Body of pancreas (tissue), 4 donors: ENCODE measurements at regions not wholly inside any gene's neighbourhood (a gene's known extent, or its start where the extent isn't known, plus 50 kb on each side); places are given as distances from the start of the nearest gene placed in this dataset.

ENCODE experiments used
- ATAC-seq: fragments of 150-250 bp; one replicate; pipeline ENCODE4 v1.9.1; 2016
- DNase-seq, 4 donors: peaks; one replicate each; pipeline ENCODE4 v3.0.0-alpha.2; 2019
- H3K27ac ChIP-seq, 4 donors: fragments of 200-600 bp; sonication (generic); 1 replicate in 3 of 4; 2 replicates in 1 of 4; pipeline versions ENCODE4 v1.5.1 to v1.6.1; 2016 to 2019; ENCODE audit warnings: mild to moderate bottlenecking in 1 of 4, mixed read lengths in 1 of 4, moderate library complexity in 1 of 4
- H3K27me3 ChIP-seq, 2 donors: fragments of 200-600 bp; sonication (generic); one replicate each; pipeline ENCODE4 v1.6.0; 2016; ENCODE audit warnings: mild to moderate bottlenecking in 1 of 2
- H3K36me3 ChIP-seq, 2 donors: fragments of 200-600 bp; sonication (generic); replicated peaks in 1 of 2; 2 replicates each; pipeline ENCODE4 v1.5.1; 2016; ENCODE audit warnings: low read depth in 2 of 2; ENCODE audit not compliant: insufficient read depth in 1 of 2
- H3K4me1 ChIP-seq: fragments of 200-600 bp; sonication (generic); one replicate; pipeline ENCODE4 v1.6.0; 2016
- H3K4me3 ChIP-seq, 2 donors: fragments of 200-600 bp; sonication (generic); 1 replicate in 1 of 2; 2 replicates in 1 of 2; pipeline ENCODE4 v1.5.1; 2016 to 2019
- H3K9me3 ChIP-seq, 3 donors: fragments of 200-600 bp; sonication (generic); 1 replicate in 2 of 3; 2 replicates in 1 of 3; pipeline ENCODE4 v1.5.1; 2016
- POLR2A ChIP-seq, 3 donors: fragments of 450-650 bp; IDR thresholded peaks; one replicate each; pipeline ENCODE4 v1.6.1; 2016; ENCODE audit warnings: antibody characterized with exemption in 3 of 3, mild to moderate bottlenecking in 2 of 3
- WGBS, 2 donors: methylation state at CpG; one replicate each; pipeline ENCODE4 v1.1.5; 2017; 5-methylcytosine and 5-hydroxymethylcytosine counted together
- intact Hi-C: fragments of 100-400 bp; cut with DNase I; formaldehyde crosslinking; loops from one replicate; pipeline ENCODE4 v1.15.1; 2023
- TF ChIP-seq, protein P1 (sequence below), 7 experiments: fragments of 450-650 bp in 4 of 7; fragments of 200-600 bp in 3 of 7; sonication (generic) in 3 of 7; IDR thresholded peaks; one replicate each; pipeline ENCODE4 v1.5.1; 2016 to 2019; ENCODE audit warnings: antibody characterized with exemption in 7 of 7

- intact Hi-C loops = no loop called here
- Histone ChIP-seq H3K27me3 (no peaks in the 10 kb centered on the region), H3K27ac (no peak overlapping the region), H3K9me3 (no peaks in the 10 kb centered on the region), H3K36me3 (no peaks in the 10 kb centered on the region), H3K4me1 (no peaks in the 10 kb centered on the region), H3K4me3 (no peak overlapping the region)
- TF ChIP-seq POLR2A (IDR thresholded peaks at IDR 0.05) = no peak
- TF ChIP-seq, protein P1, sequence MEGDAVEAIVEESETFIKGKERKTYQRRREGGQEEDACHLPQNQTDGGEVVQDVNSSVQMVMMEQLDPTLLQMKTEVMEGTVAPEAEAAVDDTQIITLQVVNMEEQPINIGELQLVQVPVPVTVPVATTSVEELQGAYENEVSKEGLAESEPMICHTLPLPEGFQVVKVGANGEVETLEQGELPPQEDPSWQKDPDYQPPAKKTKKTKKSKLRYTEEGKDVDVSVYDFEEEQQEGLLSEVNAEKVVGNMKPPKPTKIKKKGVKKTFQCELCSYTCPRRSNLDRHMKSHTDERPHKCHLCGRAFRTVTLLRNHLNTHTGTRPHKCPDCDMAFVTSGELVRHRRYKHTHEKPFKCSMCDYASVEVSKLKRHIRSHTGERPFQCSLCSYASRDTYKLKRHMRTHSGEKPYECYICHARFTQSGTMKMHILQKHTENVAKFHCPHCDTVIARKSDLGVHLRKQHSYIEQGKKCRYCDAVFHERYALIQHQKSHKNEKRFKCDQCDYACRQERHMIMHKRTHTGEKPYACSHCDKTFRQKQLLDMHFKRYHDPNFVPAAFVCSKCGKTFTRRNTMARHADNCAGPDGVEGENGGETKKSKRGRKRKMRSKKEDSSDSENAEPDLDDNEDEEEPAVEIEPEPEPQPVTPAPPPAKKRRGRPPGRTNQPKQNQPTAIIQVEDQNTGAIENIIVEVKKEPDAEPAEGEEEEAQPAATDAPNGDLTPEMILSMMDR (IDR thresholded peaks at IDR 0.05) = no peak
- ATAC-seq (no peak), DNase-seq (no peak)
- WGBS, 2 donors = 73 to 83% methylated on average over 2 of the region's 2 CpGs
These were observed 72.4 kb downstream of the ZNF281 start for GRCh38 chr1:200337410-200337809.

DNA sequence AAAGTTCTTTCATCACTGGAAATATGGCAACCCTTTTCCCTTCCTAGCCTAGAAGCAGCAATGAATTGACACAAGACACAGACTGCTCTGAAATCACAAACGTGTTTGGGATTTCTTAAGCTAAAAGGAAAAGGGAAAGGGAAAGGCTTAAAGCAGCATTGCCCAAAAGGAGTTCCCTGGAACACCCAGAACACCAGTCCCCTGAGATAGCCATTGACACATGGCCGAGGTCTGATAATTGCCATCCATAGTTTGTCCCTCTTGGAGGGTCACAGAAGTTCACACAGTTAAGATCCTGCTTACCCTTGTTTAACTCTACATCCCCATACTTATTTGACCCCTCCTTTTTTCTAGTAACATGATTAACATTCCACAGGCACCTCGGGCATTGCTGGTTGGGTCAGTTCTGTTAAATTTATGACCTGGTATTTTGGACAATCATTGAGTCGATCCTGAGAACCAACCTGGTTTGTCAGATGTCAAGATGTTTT lies 72.9 kb downstream of the ZNF281 start:
- Histone ChIP-seq H3K4me3 (no peak overlapping the region), H3K36me3 (no peaks in the 10 kb centered on the region), H3K27ac (peak overlapping the region in 2 of 4 donors; percentile 17 to 25), H3K9me3 (no peaks in the 10 kb centered on the region), H3K4me1 (no peaks in the 10 kb centered on the region), H3K27me3 (no peaks in the 10 kb centered on the region)
- 36 to 47% methylated on average over 4 of the region's 4 CpGs for WGBS, 2 donors
- ATAC-seq (no peak), DNase-seq (no peak)
- intact Hi-C loops = no loop called here
- no peak for TF ChIP-seq POLR2A (IDR thresholded peaks at IDR 0.05)
- TF ChIP-seq, protein P1 (IDR thresholded peaks at IDR 0.05) = no peak

- Histone ChIP-seq H3K27ac (peak overlapping the region in 2 of 4 donors; percentile 17 to 25), H3K4me3 (no peak overlapping the region), H3K9me3 (no peaks in the 10 kb centered on the region), H3K36me3 (no peaks in the 10 kb centered on the region), H3K27me3 (no peaks in the 10 kb centered on the region), H3K4me1 (peaks cover 2% of the 10 kb centered on the region)
- ATAC-seq (peak; percentile 47), DNase-seq (no peak)
- 46 to 50% methylated on average over 4 of the region's 4 CpGs for WGBS, 2 donors
- intact Hi-C loops = no loop called here
- no peak for TF ChIP-seq POLR2A (IDR thresholded peaks at IDR 0.05)
- TF ChIP-seq, protein P1 (IDR thresholded peaks at IDR 0.05) = no peak
These were observed 73.6 kb downstream of the ZNF281 start for GRCh38 chr1:200336101-200336845.

DNA sequence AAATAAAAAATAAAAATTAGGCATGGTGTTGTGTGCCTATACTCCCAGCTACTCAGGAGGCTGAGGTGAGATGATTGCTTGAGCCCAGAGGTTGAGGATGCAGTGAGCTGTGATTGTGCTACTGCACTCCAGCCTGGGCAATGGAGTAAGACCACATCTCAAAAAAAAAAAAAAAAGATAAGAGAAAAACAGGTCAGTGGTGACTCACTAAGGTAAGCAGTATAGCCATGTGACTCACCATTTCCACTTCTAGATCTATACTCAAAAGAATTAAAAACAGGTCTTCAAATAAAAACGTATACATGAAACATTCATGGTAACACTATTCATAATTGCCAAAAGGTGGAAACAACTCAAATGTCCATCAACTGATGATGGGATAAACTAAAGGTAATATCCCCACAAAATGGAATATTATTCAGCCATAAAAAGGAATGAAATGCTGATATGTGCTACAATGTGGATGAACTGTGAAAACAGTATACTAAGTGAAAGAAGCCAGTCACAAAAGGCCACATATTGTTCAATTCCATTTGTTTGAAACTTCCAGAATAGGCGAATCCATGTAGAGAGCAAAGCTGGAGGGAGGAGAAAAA lies 75.1 kb downstream of the ZNF281 start:
- peaks cover 4% of the 10 kb centered on the region for H3K4me1 ChIP-seq
- H3K27ac ChIP-seq = no peak overlapping the region
- H3K36me3 ChIP-seq = no peaks in the 10 kb centered on the region
- no peak overlapping the region for H3K4me3 ChIP-seq
- DNase-seq (no peak), ATAC-seq (no peak)
- intact Hi-C loops = no loop called here
- no peaks in the 10 kb centered on the region for H3K9me3 ChIP-seq
- no peaks in the 10 kb centered on the region for H3K27me3 ChIP-seq
- WGBS, 2 donors = 69 to 80% methylated on average over 2 of the region's 2 CpGs
- TF ChIP-seq, protein P1 (IDR thresholded peaks at IDR 0.05) = no peak
- TF ChIP-seq POLR2A (IDR thresholded peaks at IDR 0.05) = no peak
